ENCODE measurements at regions not wholly inside any gene's neighbourhood (a gene's known extent, or its start where the extent isn't known, plus 50 kb on each side); places are given as distances from the start of the nearest gene placed in this dataset.

GRCh38 chr12:90216815-90217214 lies 508.2 kb upstream of the ATP2B1 start:
- TF ChIP-seq CTCF (IDR thresholded peaks at IDR 0.05) (no peak), POLR2A (IDR thresholded peaks at IDR 0.05) (no peak), POLR2AphosphoS5 (IDR thresholded peaks at IDR 0.05) (no peak)
